ENCODE measurements at regions not wholly inside any gene's neighbourhood (a gene's known extent, or its start where the extent isn't known, plus 50 kb on each side); places are given as distances from the start of the nearest gene placed in this dataset.

DNA sequence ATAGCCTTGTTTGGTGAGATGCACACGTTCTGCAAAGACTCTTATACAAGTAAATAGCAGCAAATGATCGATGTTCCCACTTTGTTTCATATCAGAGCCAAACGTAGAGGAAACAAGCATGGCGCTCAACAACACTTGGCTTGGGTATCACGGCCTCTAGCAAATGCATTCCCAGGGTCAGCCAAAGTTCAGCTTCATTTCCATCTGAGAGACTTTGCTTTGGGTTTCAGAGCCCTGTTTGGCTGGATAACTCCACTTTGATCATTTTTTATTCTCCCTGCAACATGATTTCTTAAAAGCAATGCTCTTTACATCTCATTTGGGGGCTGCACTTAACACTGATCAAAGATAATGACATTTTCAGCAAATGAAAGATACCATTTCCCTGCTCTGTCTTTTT is 199.2 kb upstream of the FAM9B start:
- no peaks in the 10 kb centered on the region for H3K4me1 ChIP-seq (ENCODE audit: low read depth, poor library complexity, severe bottlenecking)
- H3K36me3 ChIP-seq (ENCODE audit: insufficient read depth) = no peaks in the 10 kb centered on the region
- no peaks in the 10 kb centered on the region for H3K79me2 ChIP-seq (ENCODE audit: insufficient read depth, low read depth)
- no peaks in the 10 kb centered on the region for H3K27me3 ChIP-seq (ENCODE audit: insufficient read depth, low read depth)
- TF ChIP-seq, protein P1, sequence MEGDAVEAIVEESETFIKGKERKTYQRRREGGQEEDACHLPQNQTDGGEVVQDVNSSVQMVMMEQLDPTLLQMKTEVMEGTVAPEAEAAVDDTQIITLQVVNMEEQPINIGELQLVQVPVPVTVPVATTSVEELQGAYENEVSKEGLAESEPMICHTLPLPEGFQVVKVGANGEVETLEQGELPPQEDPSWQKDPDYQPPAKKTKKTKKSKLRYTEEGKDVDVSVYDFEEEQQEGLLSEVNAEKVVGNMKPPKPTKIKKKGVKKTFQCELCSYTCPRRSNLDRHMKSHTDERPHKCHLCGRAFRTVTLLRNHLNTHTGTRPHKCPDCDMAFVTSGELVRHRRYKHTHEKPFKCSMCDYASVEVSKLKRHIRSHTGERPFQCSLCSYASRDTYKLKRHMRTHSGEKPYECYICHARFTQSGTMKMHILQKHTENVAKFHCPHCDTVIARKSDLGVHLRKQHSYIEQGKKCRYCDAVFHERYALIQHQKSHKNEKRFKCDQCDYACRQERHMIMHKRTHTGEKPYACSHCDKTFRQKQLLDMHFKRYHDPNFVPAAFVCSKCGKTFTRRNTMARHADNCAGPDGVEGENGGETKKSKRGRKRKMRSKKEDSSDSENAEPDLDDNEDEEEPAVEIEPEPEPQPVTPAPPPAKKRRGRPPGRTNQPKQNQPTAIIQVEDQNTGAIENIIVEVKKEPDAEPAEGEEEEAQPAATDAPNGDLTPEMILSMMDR (conservative IDR thresholded peaks at IDR 0.05; ENCODE audit: low read depth, low read length) = no peak
- no peaks in the 10 kb centered on the region for H4K20me1 ChIP-seq (ENCODE audit: insufficient read depth)
- H3K4me3 ChIP-seq (IDR thresholded peaks at IDR 0.05; ENCODE audit: insufficient read depth, low read depth, low read length) = no peak overlapping the region
- H3K9ac ChIP-seq = no peak overlapping the region
- no peak overlapping the region for H2AFZ ChIP-seq (ENCODE audit: low read depth)
- no peak overlapping the region for H3K4me2 ChIP-seq
- H3K27ac ChIP-seq = no peak overlapping the region

DNA sequence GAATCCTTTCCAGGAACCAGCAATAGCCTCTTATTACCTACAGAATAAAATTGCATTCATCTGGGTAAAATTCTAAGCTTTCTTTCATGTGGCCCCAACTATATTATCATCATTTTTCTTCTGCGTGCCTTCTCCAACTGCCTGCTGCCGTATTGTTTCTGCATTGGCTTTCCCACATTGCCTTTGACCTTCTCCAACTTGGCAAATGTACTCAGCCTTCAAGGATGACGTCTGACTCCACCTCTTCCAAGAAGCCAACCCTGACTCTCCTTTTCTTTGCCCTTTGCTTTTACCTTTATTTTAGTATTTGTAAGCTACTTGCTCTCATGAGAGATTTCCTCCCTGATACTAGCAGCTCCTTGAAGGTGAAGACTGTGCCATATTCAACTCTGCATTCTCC is 200.4 kb upstream of the FAM9B start:
- no peaks in the 10 kb centered on the region for H3K79me2 ChIP-seq (ENCODE audit: insufficient read depth, low read depth)
- no peak overlapping the region for H3K9ac ChIP-seq
- H3K4me3 ChIP-seq (IDR thresholded peaks at IDR 0.05; ENCODE audit: insufficient read depth, low read depth, low read length) = no peak overlapping the region
- H3K36me3 ChIP-seq (ENCODE audit: insufficient read depth) = no peaks in the 10 kb centered on the region
- TF ChIP-seq, protein P1 (conservative IDR thresholded peaks at IDR 0.05; ENCODE audit: low read depth, low read length) = no peak
- H3K27ac ChIP-seq = no peak overlapping the region
- no peak overlapping the region for H2AFZ ChIP-seq (ENCODE audit: low read depth)
- H3K4me1 ChIP-seq (ENCODE audit: low read depth, poor library complexity, severe bottlenecking) = no peaks in the 10 kb centered on the region
- H3K4me2 ChIP-seq = no peak overlapping the region
- H3K27me3 ChIP-seq (ENCODE audit: insufficient read depth, low read depth) = no peaks in the 10 kb centered on the region
- H4K20me1 ChIP-seq (ENCODE audit: insufficient read depth) = no peaks in the 10 kb centered on the region

DNA sequence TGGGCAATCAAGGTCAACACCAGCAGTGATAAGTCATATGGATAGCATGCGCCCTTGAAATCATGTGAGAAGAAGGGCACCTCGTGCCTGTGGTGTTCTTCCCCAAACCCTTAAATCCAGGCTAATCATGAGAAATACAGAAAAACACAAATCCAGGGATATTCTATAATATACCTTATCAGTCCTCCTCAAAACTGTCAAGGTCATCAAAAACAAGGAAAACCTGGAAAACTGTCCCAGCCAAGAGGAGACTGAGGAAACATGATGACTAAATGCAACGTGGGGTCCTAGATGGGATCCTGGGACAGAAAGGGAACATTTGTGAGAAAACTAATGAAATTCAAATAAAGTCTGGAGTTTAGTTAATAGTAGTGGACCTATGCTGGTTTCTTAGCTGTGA is 201.8 kb upstream of the FAM9B start:
- Histone ChIP-seq H2AFZ (ENCODE audit: low read depth) (no peak overlapping the region), H4K20me1 (ENCODE audit: insufficient read depth) (no peaks in the 10 kb centered on the region), H3K27me3 (ENCODE audit: insufficient read depth, low read depth) (no peaks in the 10 kb centered on the region), H3K27ac (no peak overlapping the region), H3K4me2 (no peak overlapping the region), H3K9ac (no peak overlapping the region), H3K79me2 (ENCODE audit: insufficient read depth, low read depth) (no peaks in the 10 kb centered on the region), H3K4me1 (ENCODE audit: low read depth, poor library complexity, severe bottlenecking) (no peaks in the 10 kb centered on the region), H3K4me3 (IDR thresholded peaks at IDR 0.05; ENCODE audit: insufficient read depth, low read depth, low read length) (no peak overlapping the region), H3K36me3 (ENCODE audit: insufficient read depth) (no peaks in the 10 kb centered on the region)
- TF ChIP-seq, protein P1 (conservative IDR thresholded peaks at IDR 0.05; ENCODE audit: low read depth, low read length) = no peak

DNA sequence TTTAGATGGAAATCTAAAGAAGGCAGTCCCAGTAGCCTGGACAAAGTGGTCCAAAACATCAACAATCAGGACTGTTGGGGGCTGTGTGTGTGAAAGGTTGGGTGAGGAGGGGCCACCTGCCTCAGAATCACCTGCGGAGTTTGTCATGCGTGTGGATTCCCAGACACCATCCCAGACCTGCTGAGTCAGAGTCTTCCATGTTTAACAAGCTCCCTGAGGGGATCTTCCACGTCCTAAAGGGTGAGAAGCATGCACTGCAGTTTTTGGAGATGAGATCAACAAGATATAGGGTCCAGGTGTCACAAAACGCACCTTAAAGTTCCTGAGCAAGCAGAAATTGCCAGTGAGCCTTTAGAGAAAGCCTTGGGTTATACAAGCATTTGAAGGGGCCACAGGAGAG is 207.0 kb upstream of the FAM9B start:
- TF ChIP-seq, protein P1 (conservative IDR thresholded peaks at IDR 0.05; ENCODE audit: low read depth, low read length) = no peak
- H2AFZ ChIP-seq (ENCODE audit: low read depth) = no peak overlapping the region
- H3K36me3 ChIP-seq (ENCODE audit: insufficient read depth) = no peaks in the 10 kb centered on the region
- no peak overlapping the region for H3K4me3 ChIP-seq (IDR thresholded peaks at IDR 0.05; ENCODE audit: insufficient read depth, low read depth, low read length)
- no peak overlapping the region for H3K27ac ChIP-seq
- no peaks in the 10 kb centered on the region for H4K20me1 ChIP-seq (ENCODE audit: insufficient read depth)
- H3K9ac ChIP-seq = no peak overlapping the region
- H3K4me1 ChIP-seq (ENCODE audit: low read depth, poor library complexity, severe bottlenecking) = no peaks in the 10 kb centered on the region
- no peaks in the 10 kb centered on the region for H3K27me3 ChIP-seq (ENCODE audit: insufficient read depth, low read depth)
- no peak overlapping the region for H3K4me2 ChIP-seq
- no peaks in the 10 kb centered on the region for H3K79me2 ChIP-seq (ENCODE audit: insufficient read depth, low read depth)

DNA sequence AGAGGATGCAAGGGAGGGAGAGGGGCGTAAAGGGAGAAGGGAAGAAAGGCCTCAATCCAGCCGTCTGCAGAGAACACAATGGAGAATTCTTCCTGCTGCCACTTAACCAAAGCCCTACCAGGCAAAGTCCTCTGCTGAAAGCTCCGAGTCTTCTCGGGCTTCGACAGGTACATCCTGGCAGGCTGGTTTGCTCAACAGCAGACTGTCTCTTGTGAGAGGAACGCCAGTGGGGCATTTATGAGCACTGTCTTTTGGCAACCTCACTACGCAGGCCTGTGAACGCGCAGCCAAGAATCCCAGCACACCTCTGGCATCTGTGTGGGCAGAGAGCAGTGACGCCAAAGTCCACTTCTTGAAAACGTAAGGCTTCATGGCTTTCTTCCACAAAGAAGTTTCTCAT is 207.5 kb upstream of the FAM9B start:
- TF ChIP-seq, protein P1 (conservative IDR thresholded peaks at IDR 0.05; ENCODE audit: low read depth, low read length) = no peak
- no peaks in the 10 kb centered on the region for H4K20me1 ChIP-seq (ENCODE audit: insufficient read depth)
- no peak overlapping the region for H3K4me3 ChIP-seq (IDR thresholded peaks at IDR 0.05; ENCODE audit: insufficient read depth, low read depth, low read length)
- H3K4me2 ChIP-seq = no peak overlapping the region
- H3K27me3 ChIP-seq (ENCODE audit: insufficient read depth, low read depth) = no peaks in the 10 kb centered on the region
- no peak overlapping the region for H2AFZ ChIP-seq (ENCODE audit: low read depth)
- no peak overlapping the region for H3K9ac ChIP-seq
- no peaks in the 10 kb centered on the region for H3K36me3 ChIP-seq (ENCODE audit: insufficient read depth)
- no peaks in the 10 kb centered on the region for H3K4me1 ChIP-seq (ENCODE audit: low read depth, poor library complexity, severe bottlenecking)
- H3K79me2 ChIP-seq (ENCODE audit: insufficient read depth, low read depth) = no peaks in the 10 kb centered on the region
- H3K27ac ChIP-seq = no peak overlapping the region
